ENCODE measurements at regions not wholly inside any gene's neighbourhood (a gene's known extent, or its start where the extent isn't known, plus 50 kb on each side); places are given as distances from the start of the nearest gene placed in this dataset.

DNA sequence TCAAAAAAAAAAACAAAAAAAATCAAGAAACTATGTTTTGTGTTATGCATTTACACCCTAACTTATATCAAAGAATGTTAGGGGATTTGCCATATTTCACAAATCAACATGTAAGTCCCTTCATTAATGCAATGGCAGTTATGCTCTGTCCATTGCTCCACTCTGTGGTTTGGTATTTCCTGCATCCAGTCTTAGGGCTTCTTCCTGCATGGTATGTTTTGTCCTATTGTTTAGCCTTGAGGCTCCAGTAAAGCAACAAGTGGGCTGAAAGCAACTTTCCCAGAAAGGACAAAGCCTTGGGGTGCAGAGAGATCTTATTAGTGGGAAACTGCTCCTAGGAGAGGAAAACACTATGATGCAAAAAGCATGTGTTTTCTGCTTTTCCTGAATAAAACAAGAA, 474.1 kb downstream of the IRS1 start:
- Mint-ChIP-seq H3K4me1 (ENCODE audit: low read depth in 2 of 2) (no peaks in the 10 kb centered on the region), H3K4me3 (no peak overlapping the region), H3K36me3 (ENCODE audit: insufficient read depth) (no peaks in the 10 kb centered on the region), H3K27me3 (peaks cover 5 to 6% of the 10 kb centered on the region in 2 donors), H3K9me3 (no peaks in the 10 kb centered on the region), H3K27ac (no peak overlapping the region)
- DNase-seq = no peak
- no peak for ATAC-seq (replicated peaks)

GRCh38 chr2:226320076-226320948, 479.3 kb downstream of the IRS1 start:
- Mint-ChIP-seq H3K27me3 (peaks cover 6 to 23% of the 10 kb centered on the region in 2 donors), H3K4me1 (ENCODE audit: low read depth in 2 of 2) (no peaks in the 10 kb centered on the region), H3K9me3 (no peaks in the 10 kb centered on the region), H3K27ac (no peak overlapping the region), H3K36me3 (ENCODE audit: insufficient read depth) (no peaks in the 10 kb centered on the region), H3K4me3 (no peak overlapping the region)
- ATAC-seq (replicated peaks) = no peak
- DNase-seq = no peak

DNA sequence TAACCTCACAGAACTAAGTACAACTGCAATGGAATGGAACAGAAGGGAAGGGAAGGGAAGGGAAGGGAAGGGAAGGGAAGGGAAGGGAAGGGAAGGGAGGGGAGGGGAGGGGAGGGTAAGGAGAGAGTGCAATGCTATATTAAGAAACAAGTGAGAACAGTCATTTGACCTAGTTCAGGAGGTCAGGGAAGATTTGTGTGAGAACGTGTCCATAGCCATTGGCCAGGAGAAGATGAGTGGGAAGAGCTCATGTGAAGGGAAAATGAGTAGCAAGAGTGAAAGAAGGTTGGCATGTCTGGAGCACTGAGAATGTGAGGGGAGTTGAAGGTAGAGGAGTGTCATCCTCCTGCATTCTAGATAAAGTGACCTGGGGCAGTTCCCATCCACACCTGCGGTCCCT, 481.6 kb downstream of the IRS1 start:
- H3K9me3 Mint-ChIP-seq = no peaks in the 10 kb centered on the region

GRCh38 chr2:226313060-226313459, 486.6 kb downstream of the IRS1 start:
- Mint-ChIP-seq H3K4me3 (no peak overlapping the region), H3K27ac (no peak overlapping the region), H3K27me3 (peaks cover 0 to 17% of the 10 kb centered on the region in 2 donors), H3K36me3 (ENCODE audit: insufficient read depth) (no peaks in the 10 kb centered on the region), H3K9me3 (no peaks in the 10 kb centered on the region), H3K4me1 (ENCODE audit: low read depth in 2 of 2) (no peaks in the 10 kb centered on the region)
- DNase-seq (no peak), ATAC-seq (replicated peaks) (no peak)

More for the DNA sequence above, 481.6 kb downstream of the IRS1 start:
- H3K4me3 Mint-ChIP-seq = no peak overlapping the region
- H3K27me3 Mint-ChIP-seq = peaks cover 4 to 23% of the 10 kb centered on the region in 2 donors
- ATAC-seq (replicated peaks) = no peak
- H3K4me1 Mint-ChIP-seq (ENCODE audit: low read depth in 2 of 2) = no peaks in the 10 kb centered on the region
- DNase-seq = no peak
- H3K36me3 Mint-ChIP-seq (ENCODE audit: insufficient read depth) = no peaks in the 10 kb centered on the region
- no peak overlapping the region for H3K27ac Mint-ChIP-seq

DNA sequence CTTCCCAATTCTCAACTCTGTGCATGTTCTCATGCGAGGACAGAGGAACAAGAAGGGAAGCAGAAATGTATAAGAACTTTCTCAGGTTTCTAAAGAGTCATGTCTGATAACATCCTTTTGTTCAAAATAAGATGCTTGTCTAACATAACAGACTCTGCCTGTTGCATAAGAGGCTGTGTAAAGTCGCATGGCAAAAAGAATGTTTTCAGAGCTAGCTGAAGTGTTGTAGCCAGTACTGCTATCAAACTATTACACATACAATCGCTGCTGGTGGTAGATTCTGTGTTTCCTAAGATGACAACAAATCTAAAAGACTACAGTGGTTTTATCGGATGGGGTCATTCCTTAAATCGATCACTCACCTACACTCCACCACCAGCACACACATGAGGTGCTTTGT, 487.5 kb downstream of the IRS1 start:
- no peak for ATAC-seq (replicated peaks)

GRCh38 chr2:226310146-226310545, 489.5 kb downstream of the IRS1 start:
- no peaks in the 10 kb centered on the region for H3K9me3 Mint-ChIP-seq
- no peaks in the 10 kb centered on the region for H3K36me3 Mint-ChIP-seq (ENCODE audit: insufficient read depth)
- DNase-seq = no peak
- no peak overlapping the region for H3K4me3 Mint-ChIP-seq
- peaks cover 0 to 6% of the 10 kb centered on the region in 2 donors for H3K27me3 Mint-ChIP-seq
- no peaks in the 10 kb centered on the region for H3K4me1 Mint-ChIP-seq (ENCODE audit: low read depth in 2 of 2)
- no peak for ATAC-seq (replicated peaks)
- H3K27ac Mint-ChIP-seq = no peak overlapping the region

More for the DNA sequence above, 487.5 kb downstream of the IRS1 start:
- no peak overlapping the region for H3K27ac Mint-ChIP-seq
- H3K27me3 Mint-ChIP-seq = peaks cover 0 to 8% of the 10 kb centered on the region in 2 donors
- no peak for DNase-seq
- H3K9me3 Mint-ChIP-seq = no peaks in the 10 kb centered on the region
- no peaks in the 10 kb centered on the region for H3K4me1 Mint-ChIP-seq (ENCODE audit: low read depth in 2 of 2)
- H3K36me3 Mint-ChIP-seq (ENCODE audit: insufficient read depth) = no peaks in the 10 kb centered on the region
- no peak overlapping the region for H3K4me3 Mint-ChIP-seq

DNA sequence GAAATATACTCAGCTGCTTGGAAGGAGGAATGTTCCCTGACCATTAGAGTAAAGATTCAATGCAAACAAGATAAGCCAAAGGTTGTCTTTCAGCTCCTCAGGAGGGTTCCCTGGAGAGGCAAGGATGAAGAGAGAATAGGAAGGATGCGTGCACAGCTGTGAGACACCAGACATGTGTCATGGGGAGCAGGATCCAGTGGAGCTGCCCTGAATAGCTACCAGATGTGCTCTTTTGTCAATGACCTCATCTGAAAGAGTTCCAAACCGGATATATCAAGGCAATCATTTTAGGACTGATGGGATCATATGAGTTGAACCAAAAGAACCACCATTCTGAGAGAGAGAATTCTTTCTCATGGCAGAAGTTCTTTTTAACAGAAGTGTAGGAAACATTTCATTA, 490.6 kb downstream of the IRS1 start:
- Mint-ChIP-seq H3K36me3 (ENCODE audit: insufficient read depth) (no peaks in the 10 kb centered on the region), H3K9me3 (no peaks in the 10 kb centered on the region), H3K4me3 (no peak overlapping the region), H3K27ac (no peak overlapping the region), H3K4me1 (ENCODE audit: low read depth in 2 of 2) (no peaks in the 10 kb centered on the region), H3K27me3 (peaks cover 0 to 6% of the 10 kb centered on the region in 2 donors)
- no peak for DNase-seq
- no peak for ATAC-seq (replicated peaks)

DNA sequence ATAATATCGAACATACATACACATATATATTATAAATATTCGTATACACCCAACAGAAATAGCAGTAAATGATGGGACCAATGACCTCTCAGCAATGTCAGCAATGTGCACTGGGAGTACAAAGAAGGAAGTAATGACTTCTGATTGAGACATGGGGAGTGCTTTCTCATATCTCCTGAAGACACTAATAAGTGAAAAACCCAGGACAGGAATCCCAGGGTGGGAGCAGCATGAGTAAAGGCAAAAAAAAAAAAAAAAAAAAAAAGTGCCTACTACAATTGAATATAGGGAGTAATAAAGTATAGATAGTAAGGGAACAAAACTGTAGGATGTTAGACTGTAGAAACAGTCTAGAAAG, 491.3 kb downstream of the IRS1 start:
- Mint-ChIP-seq H3K9me3 (no peaks in the 10 kb centered on the region), H3K27ac (no peak overlapping the region), H3K36me3 (ENCODE audit: insufficient read depth) (no peaks in the 10 kb centered on the region), H3K4me3 (no peak overlapping the region), H3K27me3 (peaks cover 0 to 6% of the 10 kb centered on the region in 2 donors), H3K4me1 (ENCODE audit: low read depth in 2 of 2) (no peaks in the 10 kb centered on the region)
- no peak for ATAC-seq (replicated peaks)
- DNase-seq = no peak

DNA sequence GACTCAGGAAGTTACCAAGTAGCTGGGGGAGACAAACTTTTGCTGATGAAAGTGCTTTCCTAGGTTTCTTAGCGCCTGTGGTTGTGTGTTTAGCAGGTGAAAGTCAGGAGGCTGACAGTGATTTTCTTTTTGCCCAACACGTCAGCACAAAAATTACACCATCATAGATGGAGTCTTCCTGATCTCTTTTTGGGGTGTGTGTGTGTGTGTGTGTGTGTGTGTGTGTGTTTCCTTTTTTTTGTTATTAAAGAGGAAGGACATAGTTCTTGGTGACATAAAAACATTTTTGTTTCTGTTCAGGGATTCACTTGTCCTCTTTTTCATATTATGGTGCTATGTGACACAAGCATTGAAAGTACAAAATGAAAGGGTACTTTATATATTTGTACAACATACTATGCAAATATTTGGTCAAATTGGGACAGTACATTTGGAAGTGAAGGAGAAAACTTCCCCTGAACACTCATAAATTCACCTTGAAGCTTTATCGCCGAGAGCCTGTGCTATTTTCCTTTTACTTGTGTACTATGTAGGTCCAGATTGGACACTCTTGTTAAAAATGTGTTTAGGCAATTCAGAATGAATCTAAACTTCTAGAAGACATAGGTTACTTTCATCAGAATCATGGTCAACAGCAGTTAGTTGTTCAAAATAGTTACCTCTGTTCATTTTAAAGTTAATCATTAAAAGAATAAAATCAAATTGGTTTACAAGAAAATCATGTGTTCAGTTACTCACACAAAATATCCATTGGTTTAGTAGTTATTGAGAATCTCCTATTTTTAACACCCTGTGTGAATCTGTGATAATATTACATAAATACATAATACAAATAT, 491.9 kb downstream of the IRS1 start:
- Mint-ChIP-seq H3K36me3 (ENCODE audit: insufficient read depth) (no peaks in the 10 kb centered on the region), H3K27me3 (peaks cover 0 to 6% of the 10 kb centered on the region in 2 donors), H3K4me1 (ENCODE audit: low read depth in 2 of 2) (no peaks in the 10 kb centered on the region), H3K4me3 (no peak overlapping the region), H3K9me3 (no peaks in the 10 kb centered on the region), H3K27ac (no peak overlapping the region)
- DNase-seq = no peak
- no peak for ATAC-seq (replicated peaks)

DNA sequence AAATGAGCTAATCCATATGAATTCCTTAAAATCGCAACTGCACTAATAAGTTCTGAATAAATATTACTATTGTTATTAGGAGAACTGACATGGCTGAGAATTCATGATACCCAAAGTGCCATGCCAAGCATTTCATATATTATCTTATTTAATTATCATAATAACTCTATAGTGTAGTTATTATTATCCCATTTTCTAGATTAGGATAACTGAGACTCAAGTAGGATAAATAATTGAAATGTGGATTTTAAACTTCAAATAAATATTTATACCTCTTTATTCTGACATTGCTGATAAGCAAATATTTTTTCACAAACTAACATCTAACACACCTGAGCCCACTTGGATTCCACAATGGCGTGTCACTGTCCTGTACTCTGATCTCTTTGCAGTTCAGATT, 492.7 kb downstream of the IRS1 start:
- Mint-ChIP-seq H3K4me3 (no peak overlapping the region), H3K9me3 (no peaks in the 10 kb centered on the region), H3K36me3 (ENCODE audit: insufficient read depth) (no peaks in the 10 kb centered on the region), H3K27ac (no peak overlapping the region), H3K27me3 (peaks cover 0 to 6% of the 10 kb centered on the region in 2 donors), H3K4me1 (ENCODE audit: low read depth in 2 of 2) (no peaks in the 10 kb centered on the region)
- no peak for DNase-seq
- no peak for ATAC-seq (replicated peaks)

- no peaks in the 10 kb centered on the region for H3K4me1 Mint-ChIP-seq (ENCODE audit: low read depth in 2 of 2)
- no peaks in the 10 kb centered on the region for H3K36me3 Mint-ChIP-seq (ENCODE audit: insufficient read depth)
- no peaks in the 10 kb centered on the region for H3K9me3 Mint-ChIP-seq
- ATAC-seq (replicated peaks) (no peak), DNase-seq (no peak)
- no peak overlapping the region for H3K27ac Mint-ChIP-seq
- no peaks in the 10 kb centered on the region for H3K27me3 Mint-ChIP-seq
- no peak overlapping the region for H3K4me3 Mint-ChIP-seq
Observed at GRCh38 chr2:226304308-226304707, 495.3 kb downstream of the IRS1 start.

GRCh38 chr2:226303707-226304106, 495.9 kb downstream of the IRS1 start:
- no peaks in the 10 kb centered on the region for H3K9me3 Mint-ChIP-seq
- H3K27ac Mint-ChIP-seq = no peak overlapping the region
- H3K27me3 Mint-ChIP-seq = peaks cover 0 to 2% of the 10 kb centered on the region in 2 donors
- no peaks in the 10 kb centered on the region for H3K36me3 Mint-ChIP-seq (ENCODE audit: insufficient read depth)
- H3K4me1 Mint-ChIP-seq (ENCODE audit: low read depth in 2 of 2) = no peaks in the 10 kb centered on the region
- ATAC-seq (replicated peaks) (no peak), DNase-seq (no peak)
- no peak overlapping the region for H3K4me3 Mint-ChIP-seq

DNA sequence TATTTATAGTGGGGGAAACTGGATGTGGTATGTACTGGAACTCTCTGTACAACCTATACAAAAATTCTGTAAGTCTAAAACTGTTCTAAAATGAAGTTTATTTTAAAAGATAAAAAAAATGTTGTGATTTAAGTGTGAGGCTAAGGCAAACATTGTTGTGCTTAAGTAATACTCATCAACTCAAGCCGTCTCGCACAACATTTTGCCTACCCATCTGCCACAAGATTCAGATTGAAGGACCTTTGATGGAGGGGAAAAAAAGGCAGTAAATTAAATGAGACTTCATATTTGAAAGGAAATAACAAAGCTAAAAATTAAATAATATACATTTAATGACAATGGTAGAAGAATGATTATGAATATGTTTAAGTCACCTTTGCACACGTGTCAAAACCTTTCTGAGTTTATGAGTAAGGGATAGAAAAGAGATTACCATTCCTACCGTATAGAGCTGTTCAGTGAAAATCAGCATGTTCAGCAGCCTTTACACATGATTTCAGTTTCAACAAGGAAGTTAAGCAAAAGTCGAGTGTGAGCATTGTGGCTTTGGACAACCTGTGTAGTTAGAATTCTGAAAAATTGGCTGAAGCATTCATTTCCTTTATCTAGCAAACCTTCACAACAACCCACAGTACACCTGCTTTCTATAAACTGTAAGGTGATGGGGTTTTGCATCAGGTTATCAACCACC, 499.3 kb downstream of the IRS1 start:
- Mint-ChIP-seq H3K9me3 (no peaks in the 10 kb centered on the region), H3K4me3 (no peak overlapping the region), H3K27ac (no peak overlapping the region), H3K27me3 (peaks cover 0 to 6% of the 10 kb centered on the region in 2 donors), H3K4me1 (ENCODE audit: low read depth in 2 of 2) (no peaks in the 10 kb centered on the region), H3K36me3 (ENCODE audit: insufficient read depth) (no peaks in the 10 kb centered on the region)
- DNase-seq (no peak), ATAC-seq (replicated peaks) (no peak)

Measured in effector memory CD8-positive, alpha-beta T cell (primary cell).